Activated T-cell treated with anti-CD3 and anti-CD28 coated beads, Interleukin-2, amount 50 U/mL, for 4 hours (primary cell): ENCODE measurements at regions not wholly inside any gene's neighbourhood (a gene's known extent, or its start where the extent isn't known, plus 50 kb on each side); places are given as distances from the start of the nearest gene placed in this dataset.

ENCODE experiments used
- ATAC-seq, 2 donors: fragments of 200-7000 bp; cut with Tn5 transposase; one replicate each; pipeline ENCODE4 v1.10.0; 2021
- DNase-seq: peaks from one replicate; pipeline ENCODE4 v3.0.0-alpha.2; 2020
- H3K27me3 Mint-ChIP-seq: one replicate; pipeline ENCODE4 v1.8.0; 2021; ENCODE audit warnings: low read depth, mixed read lengths
- H3K36me3 Mint-ChIP-seq: one replicate; pipeline ENCODE4 v1.8.0; 2022; ENCODE audit warnings: mixed read lengths; ENCODE audit not compliant: insufficient read depth
- H3K4me1 Mint-ChIP-seq: one replicate; pipeline ENCODE4 v1.8.0; 2021; ENCODE audit warnings: low read depth, mixed read lengths
- H3K4me3 Mint-ChIP-seq: one replicate; pipeline ENCODE4 v1.8.0; 2021; ENCODE audit warnings: mild to moderate bottlenecking, moderate library complexity, mixed read lengths
- H3K9me3 Mint-ChIP-seq: one replicate; pipeline ENCODE4 v1.8.0; 2021; ENCODE audit warnings: mixed read lengths

- Mint-ChIP-seq H3K27me3 (no peaks in the 10 kb centered on the region), H3K36me3 (no peaks in the 10 kb centered on the region), H3K4me3 (no peak overlapping the region), H3K4me1 (no peaks in the 10 kb centered on the region), H3K9me3 (no peaks in the 10 kb centered on the region)
- no peak for DNase-seq
- ATAC-seq = no peak
Observed at GRCh38 chr2:104690255-104690984, 163.5 kb upstream of the POU3F3 start.

DNA sequence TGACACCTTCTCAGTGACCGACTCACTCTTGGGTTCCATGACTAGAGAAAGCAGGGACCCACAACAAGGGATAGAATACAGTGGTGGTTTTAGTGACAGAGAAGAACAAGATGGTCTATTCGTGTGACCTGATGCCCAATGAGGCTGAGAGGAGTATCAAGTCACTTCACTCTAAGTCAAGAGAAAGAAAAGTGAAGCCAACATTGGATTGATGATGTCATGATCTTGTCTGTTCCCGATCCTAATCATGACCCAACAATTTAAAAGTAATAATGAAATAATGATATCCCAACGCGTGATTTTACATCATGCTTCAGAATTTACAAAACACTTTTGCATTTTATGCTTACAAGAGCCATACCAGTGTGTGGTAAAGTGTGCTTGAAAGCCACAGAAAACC, 155.6 kb upstream of the POU3F3 start:
- Mint-ChIP-seq H3K4me1 (no peaks in the 10 kb centered on the region), H3K9me3 (no peaks in the 10 kb centered on the region), H3K4me3 (no peak overlapping the region), H3K27me3 (no peaks in the 10 kb centered on the region), H3K36me3 (no peaks in the 10 kb centered on the region)
- no peak for DNase-seq
- no peak for ATAC-seq

- Mint-ChIP-seq H3K27me3 (no peaks in the 10 kb centered on the region), H3K9me3 (no peaks in the 10 kb centered on the region), H3K36me3 (no peaks in the 10 kb centered on the region), H3K4me3 (no peak overlapping the region), H3K4me1 (no peaks in the 10 kb centered on the region)
- no peak for ATAC-seq
- no peak for DNase-seq
Observed at GRCh38 chr2:104701411-104701911, 152.5 kb upstream of the POU3F3 start.

DNA sequence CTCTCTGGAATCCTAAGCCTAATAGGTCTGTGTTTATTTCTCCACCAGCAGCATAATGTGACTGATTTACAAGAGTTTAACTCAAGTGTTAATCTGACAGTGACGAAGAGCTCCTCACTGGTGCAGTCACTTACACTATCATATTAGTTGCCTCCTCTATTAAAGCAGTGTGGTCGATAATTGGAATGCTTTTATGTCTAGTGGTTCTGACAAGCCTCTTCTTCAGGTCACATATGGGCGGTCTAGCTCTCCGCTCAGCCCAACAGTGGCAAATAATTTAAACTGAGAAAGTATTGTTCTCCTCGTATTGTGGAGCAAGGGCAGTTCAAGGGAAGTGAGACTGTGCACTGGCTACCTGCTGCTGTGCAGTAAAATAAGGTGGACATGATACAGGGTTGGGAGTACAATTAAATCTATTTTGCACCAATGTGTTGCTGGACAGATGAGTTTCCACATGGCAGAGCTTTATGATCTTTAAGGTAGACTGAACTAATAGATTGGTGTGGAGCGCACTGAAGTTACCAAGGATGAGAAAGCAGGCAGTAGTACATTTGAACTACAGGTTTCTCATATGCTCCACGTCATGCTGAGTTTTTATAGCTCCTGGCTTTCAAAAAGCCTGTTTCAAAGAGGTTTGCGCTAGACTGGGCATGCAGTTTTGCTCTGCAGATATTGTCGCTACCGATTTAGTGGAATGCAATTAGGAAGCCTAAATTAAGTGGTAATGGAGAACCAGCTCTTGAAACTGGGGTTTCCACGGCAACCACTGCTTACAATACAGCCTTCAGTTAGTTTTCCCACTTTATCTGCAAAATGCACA, 151.7 kb upstream of the POU3F3 start:
- H3K27me3 Mint-ChIP-seq = no peaks in the 10 kb centered on the region
- H3K4me1 Mint-ChIP-seq = no peaks in the 10 kb centered on the region
- ATAC-seq (no peak), DNase-seq (no peak)
- no peaks in the 10 kb centered on the region for H3K36me3 Mint-ChIP-seq
- H3K4me3 Mint-ChIP-seq = no peak overlapping the region
- H3K9me3 Mint-ChIP-seq = no peaks in the 10 kb centered on the region

DNA sequence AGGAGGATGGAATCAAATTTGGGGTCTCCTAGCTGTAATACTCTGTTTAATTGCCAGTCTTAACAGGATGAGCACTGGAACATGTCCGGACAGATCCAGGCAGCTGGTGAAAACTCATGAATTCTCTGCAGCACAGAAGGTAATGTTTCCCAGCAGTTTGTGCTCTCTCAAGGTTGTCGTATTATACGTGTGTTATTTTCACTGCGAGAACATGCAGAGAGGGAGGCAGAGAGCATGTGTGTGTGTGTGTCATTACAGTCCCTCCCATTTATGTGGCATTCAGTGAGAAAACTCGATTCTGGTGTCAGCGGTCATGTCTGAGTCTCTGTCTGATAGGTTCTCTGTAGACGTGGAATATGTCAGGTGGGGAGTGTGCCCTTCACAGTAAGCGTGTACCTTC, 150.2 kb upstream of the POU3F3 start:
- no peaks in the 10 kb centered on the region for H3K4me1 Mint-ChIP-seq
- no peak overlapping the region for H3K4me3 Mint-ChIP-seq
- DNase-seq (no peak), ATAC-seq (no peak)
- no peaks in the 10 kb centered on the region for H3K36me3 Mint-ChIP-seq
- H3K9me3 Mint-ChIP-seq = no peaks in the 10 kb centered on the region
- H3K27me3 Mint-ChIP-seq = no peaks in the 10 kb centered on the region

DNA sequence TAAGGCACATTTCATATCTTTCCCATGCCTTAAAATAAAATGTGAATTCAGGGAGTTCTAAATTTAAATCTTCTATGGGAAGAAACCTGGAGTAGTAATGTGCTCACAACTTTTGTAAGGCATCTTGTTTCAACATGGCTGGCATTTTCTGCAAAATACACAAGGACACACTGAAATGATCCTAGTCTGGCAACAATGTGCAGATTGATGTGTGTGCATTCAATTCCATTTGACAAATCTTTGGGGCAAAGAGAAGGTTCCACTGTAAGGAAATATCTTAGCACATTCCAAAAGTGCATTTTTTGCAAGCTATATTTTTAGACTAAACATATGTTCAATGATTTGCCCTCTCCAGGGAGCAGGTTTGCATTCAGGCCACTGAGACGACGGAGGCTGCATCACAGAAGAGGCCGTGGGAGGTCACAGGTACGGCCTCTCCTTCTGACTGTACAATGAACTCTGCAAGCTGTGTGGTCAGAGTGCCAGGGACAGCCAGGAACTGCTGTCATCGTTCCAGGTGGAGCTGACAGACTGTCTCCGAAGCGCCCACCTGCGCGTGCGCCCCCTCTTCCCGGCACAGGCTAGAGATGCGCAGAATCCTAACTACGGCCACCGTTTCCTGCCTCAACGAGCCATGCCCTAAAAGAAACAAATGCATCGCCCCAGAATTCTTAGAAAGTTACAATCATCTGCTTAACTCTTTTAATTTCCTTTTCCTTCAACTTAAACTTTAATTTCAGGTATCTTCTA, 149.2 kb upstream of the POU3F3 start:
- DNase-seq (no peak), ATAC-seq (no peak)
- Mint-ChIP-seq H3K9me3 (no peaks in the 10 kb centered on the region), H3K36me3 (no peaks in the 10 kb centered on the region), H3K27me3 (no peaks in the 10 kb centered on the region), H3K4me3 (no peak overlapping the region), H3K4me1 (no peaks in the 10 kb centered on the region)

DNA sequence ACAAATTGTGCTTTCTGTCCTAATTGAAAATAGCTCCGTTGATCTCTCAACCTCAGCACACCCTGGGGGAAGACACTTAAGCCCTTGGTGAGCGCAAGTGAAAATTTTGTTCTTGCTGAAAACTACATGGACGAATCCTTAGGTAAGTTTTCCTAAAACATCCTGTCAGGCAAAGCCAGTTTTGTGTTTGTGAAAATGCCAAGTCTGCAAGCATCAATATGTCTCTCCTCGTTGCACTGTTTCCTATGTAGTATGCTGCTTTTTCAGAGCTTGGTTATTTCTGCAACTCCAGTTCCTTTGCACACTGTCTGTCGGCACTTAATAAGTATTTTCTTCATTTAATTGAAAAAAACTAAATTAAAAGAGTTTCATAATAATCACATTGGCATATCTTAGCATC, 146.9 kb upstream of the POU3F3 start:
- no peak for ATAC-seq
- Mint-ChIP-seq H3K4me3 (no peak overlapping the region), H3K4me1 (no peaks in the 10 kb centered on the region)

DNA sequence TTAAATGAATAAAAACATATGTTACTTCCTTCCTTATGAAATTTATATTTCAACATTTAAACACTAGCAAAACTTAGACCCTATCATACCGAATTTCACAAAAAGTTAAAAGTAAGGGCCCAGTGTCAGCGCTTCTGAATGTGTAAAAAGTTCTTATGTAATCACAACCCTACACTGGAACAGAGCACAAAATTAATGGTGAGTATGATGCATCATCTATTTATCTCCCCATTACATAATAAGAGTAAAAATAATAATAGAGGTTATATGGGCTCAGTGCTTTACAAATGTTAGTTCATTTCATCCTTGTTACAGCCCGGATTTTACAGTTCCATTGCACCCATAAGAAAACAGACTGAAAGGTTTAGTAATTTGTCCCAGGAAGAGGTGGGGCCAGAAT, 144.9 kb upstream of the POU3F3 start:
- DNase-seq (no peak), ATAC-seq (no peak)
- Mint-ChIP-seq H3K9me3 (no peaks in the 10 kb centered on the region), H3K4me3 (no peak overlapping the region), H3K4me1 (no peaks in the 10 kb centered on the region), H3K36me3 (no peaks in the 10 kb centered on the region), H3K27me3 (no peaks in the 10 kb centered on the region)

More for the DNA sequence above, 146.9 kb upstream of the POU3F3 start:
- DNase-seq = no peak
- Mint-ChIP-seq H3K36me3 (no peaks in the 10 kb centered on the region), H3K9me3 (no peaks in the 10 kb centered on the region), H3K27me3 (no peaks in the 10 kb centered on the region)

DNA sequence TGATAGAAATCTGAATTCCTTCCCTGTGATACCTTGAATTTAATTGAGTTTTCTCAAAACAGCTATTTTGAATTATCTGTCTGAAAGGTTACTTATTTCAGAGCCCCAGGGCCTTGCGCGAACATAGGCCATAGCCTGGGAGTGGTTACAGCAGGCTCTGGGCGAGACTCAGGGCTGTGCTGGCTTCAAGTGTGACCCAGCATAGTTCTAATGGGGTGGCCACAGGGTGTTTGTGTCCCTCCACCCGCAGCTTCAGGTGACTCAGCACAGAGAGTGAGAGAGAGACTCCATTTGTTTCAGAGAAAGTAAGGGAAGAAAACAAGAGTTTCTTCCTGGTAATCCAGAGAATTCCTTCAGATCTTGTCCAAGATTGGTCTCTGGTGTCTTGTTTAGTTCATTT, 137.9 kb upstream of the POU3F3 start:
- no peaks in the 10 kb centered on the region for H3K36me3 Mint-ChIP-seq
- no peak overlapping the region for H3K4me3 Mint-ChIP-seq
- no peaks in the 10 kb centered on the region for H3K9me3 Mint-ChIP-seq
- ATAC-seq (no peak), DNase-seq (no peak)
- H3K27me3 Mint-ChIP-seq = no peaks in the 10 kb centered on the region
- no peaks in the 10 kb centered on the region for H3K4me1 Mint-ChIP-seq

DNA sequence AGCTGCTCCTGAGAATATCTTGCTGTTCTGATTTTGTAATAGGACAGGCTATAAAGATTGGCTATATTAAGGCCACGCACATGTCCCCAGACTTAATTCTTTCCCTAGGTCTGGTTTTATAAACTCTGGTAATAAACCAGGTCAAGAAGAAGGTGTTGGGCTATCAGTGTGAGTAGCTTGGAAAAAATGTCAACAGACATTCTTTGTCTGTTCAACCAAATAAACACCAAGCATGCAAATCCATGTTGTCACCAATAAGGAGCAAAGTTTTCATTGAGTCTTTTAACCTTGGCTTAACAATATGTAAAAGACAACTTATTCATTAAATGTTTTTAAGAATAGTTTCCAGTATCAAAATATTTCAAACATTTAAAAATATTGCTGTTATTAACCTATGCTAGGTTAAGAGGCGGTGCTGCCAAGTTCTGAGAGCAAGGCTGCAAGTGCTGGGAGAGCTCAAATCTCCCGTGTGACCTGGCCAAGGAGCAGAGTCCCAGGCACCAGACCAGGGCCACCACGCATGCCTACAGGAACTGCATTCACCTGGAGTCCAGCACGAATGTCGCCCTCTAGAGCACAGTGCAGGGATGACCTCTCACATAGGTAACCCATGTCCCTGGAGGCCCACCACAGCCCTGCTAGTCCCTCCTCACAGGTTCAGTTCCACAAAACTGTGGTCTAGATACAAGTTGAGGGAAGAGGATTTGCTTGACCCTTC, 120.5 kb upstream of the POU3F3 start:
- no peaks in the 10 kb centered on the region for H3K36me3 Mint-ChIP-seq
- H3K4me3 Mint-ChIP-seq = no peak overlapping the region
- H3K27me3 Mint-ChIP-seq = no peaks in the 10 kb centered on the region
- no peaks in the 10 kb centered on the region for H3K4me1 Mint-ChIP-seq
- ATAC-seq = no peak
- H3K9me3 Mint-ChIP-seq = peaks cover 6% of the 10 kb centered on the region
- DNase-seq = no peak

DNA sequence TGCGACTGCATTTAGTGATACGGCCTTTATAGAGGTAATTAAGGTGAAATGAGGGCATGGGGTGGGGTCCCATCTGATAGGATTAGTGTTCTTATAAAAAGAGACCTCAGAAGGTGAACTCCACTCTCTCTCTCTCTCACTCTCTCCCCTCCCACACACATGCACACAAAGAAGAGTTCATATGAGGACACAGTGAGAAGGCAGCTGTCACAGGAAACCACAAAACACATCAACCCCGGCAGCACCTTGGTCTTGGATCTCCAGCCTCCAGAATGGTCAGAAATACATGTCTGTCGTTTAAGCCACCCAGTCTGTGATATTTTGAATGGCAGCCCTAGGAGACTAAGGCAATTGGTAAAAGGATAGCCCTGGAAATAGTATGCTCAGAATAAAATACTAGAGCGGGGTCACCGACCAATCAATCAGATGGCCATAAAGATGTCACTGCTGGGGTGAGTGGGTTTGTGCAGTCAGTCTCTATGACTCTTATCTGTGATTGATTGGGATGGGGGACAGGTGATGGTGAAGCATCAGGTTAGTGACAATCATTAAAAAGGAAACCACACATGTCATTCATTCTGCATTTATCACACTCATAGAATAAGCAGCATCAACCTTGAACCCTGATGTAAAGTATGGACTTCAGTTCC, 118.9 kb upstream of the POU3F3 start:
- ATAC-seq = no peak
- DNase-seq = no peak
- Mint-ChIP-seq H3K27me3 (no peaks in the 10 kb centered on the region), H3K36me3 (no peaks in the 10 kb centered on the region), H3K4me1 (no peaks in the 10 kb centered on the region), H3K9me3 (peaks cover 6% of the 10 kb centered on the region), H3K4me3 (no peak overlapping the region)

- Mint-ChIP-seq H3K4me1 (no peaks in the 10 kb centered on the region), H3K9me3 (no peaks in the 10 kb centered on the region), H3K36me3 (no peaks in the 10 kb centered on the region), H3K4me3 (no peak overlapping the region), H3K27me3 (no peaks in the 10 kb centered on the region)
- ATAC-seq (no peak), DNase-seq (no peak)
Observed at GRCh38 chr2:104736026-104736425, 117.9 kb upstream of the POU3F3 start.

GRCh38 chr2:104741860-104742259, 112.1 kb upstream of the POU3F3 start:
- Mint-ChIP-seq H3K27me3 (no peaks in the 10 kb centered on the region), H3K9me3 (no peaks in the 10 kb centered on the region), H3K4me1 (no peaks in the 10 kb centered on the region), H3K36me3 (no peaks in the 10 kb centered on the region), H3K4me3 (no peak overlapping the region)
- DNase-seq (no peak), ATAC-seq (no peak)

GRCh38 chr2:104744537-104744936, 109.4 kb upstream of the POU3F3 start:
- no peaks in the 10 kb centered on the region for H3K9me3 Mint-ChIP-seq

More at GRCh38 chr2:104744537-104744936, 109.4 kb upstream of the POU3F3 start:
- H3K4me3 Mint-ChIP-seq = no peak overlapping the region
- ATAC-seq (no peak), DNase-seq (no peak)
- no peaks in the 10 kb centered on the region for H3K4me1 Mint-ChIP-seq
- no peaks in the 10 kb centered on the region for H3K36me3 Mint-ChIP-seq
- no peaks in the 10 kb centered on the region for H3K27me3 Mint-ChIP-seq
